ENCODE measurements at regions not wholly inside any gene's neighbourhood (a gene's known extent, or its start where the extent isn't known, plus 50 kb on each side); places are given as distances from the start of the nearest gene placed in this dataset.

GRCh38 chr7:94829987-94830386, 77.4 kb upstream of the PPP1R9A start:
- CTCF ChIA-PET: no interaction called here
- H3K4me1 Mint-ChIP-seq (ENCODE audit: low read depth): no peaks in the 10 kb centered on the region

DNA sequence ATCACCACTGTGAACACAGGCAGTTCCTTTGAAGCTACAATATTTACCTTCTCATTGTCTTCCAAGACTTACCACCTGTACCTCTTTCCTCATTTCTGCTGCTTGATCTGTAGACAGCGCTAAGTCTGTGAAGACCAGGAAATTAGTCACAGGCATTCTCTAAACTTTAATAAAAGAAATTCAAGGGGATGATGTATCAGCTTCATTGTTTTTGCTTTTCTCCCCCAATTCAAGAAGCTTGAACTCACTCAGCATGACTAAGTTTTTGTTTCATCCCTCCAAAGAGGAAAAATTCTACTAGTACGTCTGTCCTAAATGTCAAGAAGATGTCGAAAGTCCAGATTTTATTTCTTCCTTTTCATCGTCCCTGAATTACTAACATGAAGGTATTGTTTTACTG, 75.3 kb upstream of the PPP1R9A start:
- Mint-ChIP-seq H3K9me3 (ENCODE audit: insufficient read depth) (peaks cover 5% of the 10 kb centered on the region), H3K4me3 (no peak overlapping the region), H3K4me1 (ENCODE audit: low read depth) (no peaks in the 10 kb centered on the region), H3K27ac (no peak overlapping the region), H3K27me3 (ENCODE audit: low read depth) (no peaks in the 10 kb centered on the region), H3K36me3 (ENCODE audit: low read depth) (no peaks in the 10 kb centered on the region)
- ATAC-seq: no peak
- CTCF ChIA-PET: no interaction called here
- DNase-seq: no peak
- POLR2A ChIA-PET: no interaction called here

More at GRCh38 chr7:94829987-94830386, 77.4 kb upstream of the PPP1R9A start:
- Mint-ChIP-seq H3K9me3 (ENCODE audit: insufficient read depth) (peaks cover 5% of the 10 kb centered on the region), H3K36me3 (ENCODE audit: low read depth) (no peaks in the 10 kb centered on the region), H3K4me3 (no peak overlapping the region), H3K27me3 (ENCODE audit: low read depth) (no peaks in the 10 kb centered on the region), H3K27ac (no peak overlapping the region)
- ATAC-seq: no peak
- POLR2A ChIA-PET: no interaction called here
- DNase-seq: no peak

DNA sequence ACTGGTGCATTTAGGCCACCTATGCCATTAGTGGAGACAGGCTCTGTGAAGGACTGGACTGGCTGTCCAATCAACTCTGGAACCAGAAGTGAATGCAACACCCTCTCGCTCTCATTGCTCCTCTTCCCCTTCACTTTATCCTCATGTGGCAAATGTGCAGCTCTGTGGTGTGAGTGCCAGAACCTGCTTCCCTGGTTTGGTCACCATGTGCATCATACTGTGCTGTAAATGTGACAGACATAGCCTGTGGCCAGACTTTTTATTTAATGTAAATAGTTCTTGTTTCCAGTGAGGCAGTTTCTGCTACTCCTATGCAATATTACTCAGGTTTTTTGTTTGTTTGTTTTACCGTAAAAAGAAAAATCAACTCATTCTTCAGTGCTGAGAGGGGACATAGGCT, 73.0 kb upstream of the PPP1R9A start:
- DNase-seq (no peak), ATAC-seq (no peak)
- ChIA-PET CTCF (no interaction called here), POLR2A (no interaction called here)
- H3K4me3 Mint-ChIP-seq: no peak overlapping the region
- no peaks in the 10 kb centered on the region for H3K36me3 Mint-ChIP-seq (ENCODE audit: low read depth)
- no peaks in the 10 kb centered on the region for H3K27me3 Mint-ChIP-seq (ENCODE audit: low read depth)
- no peaks in the 10 kb centered on the region for H3K4me1 Mint-ChIP-seq (ENCODE audit: low read depth)
- no peak overlapping the region for H3K27ac Mint-ChIP-seq
- H3K9me3 Mint-ChIP-seq (ENCODE audit: insufficient read depth): peaks cover 16% of the 10 kb centered on the region

DNA sequence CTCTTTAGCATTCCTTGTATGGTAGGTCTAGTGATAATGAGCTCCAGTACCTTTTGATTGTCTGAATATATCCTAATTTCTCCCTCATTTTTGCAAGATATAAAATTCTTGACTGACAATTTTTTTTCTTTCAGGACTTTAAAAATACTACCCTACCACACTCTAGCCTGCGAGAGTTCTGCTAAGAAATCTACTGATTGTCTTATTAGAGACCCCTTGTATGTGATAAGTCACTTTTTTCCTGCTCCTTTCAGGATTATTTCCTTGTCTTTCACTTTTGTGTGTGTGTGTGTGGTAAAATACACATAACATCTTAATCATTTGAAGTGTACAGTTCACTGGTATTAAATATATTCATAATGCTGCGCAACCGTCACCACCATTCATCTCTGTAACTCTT, 68.7 kb upstream of the PPP1R9A start:
- H3K36me3 Mint-ChIP-seq (ENCODE audit: low read depth): peaks cover 2% of the 10 kb centered on the region
- CTCF ChIA-PET: no interaction called here
- H3K4me3 Mint-ChIP-seq: no peak overlapping the region
- DNase-seq (no peak), ATAC-seq (no peak)
- H3K4me1 Mint-ChIP-seq (ENCODE audit: low read depth): no peaks in the 10 kb centered on the region
- H3K27me3 Mint-ChIP-seq (ENCODE audit: low read depth): no peaks in the 10 kb centered on the region
- H3K27ac Mint-ChIP-seq: no peak overlapping the region
- POLR2A ChIA-PET: no interaction called here
- H3K9me3 Mint-ChIP-seq (ENCODE audit: insufficient read depth): peaks cover 17% of the 10 kb centered on the region

DNA sequence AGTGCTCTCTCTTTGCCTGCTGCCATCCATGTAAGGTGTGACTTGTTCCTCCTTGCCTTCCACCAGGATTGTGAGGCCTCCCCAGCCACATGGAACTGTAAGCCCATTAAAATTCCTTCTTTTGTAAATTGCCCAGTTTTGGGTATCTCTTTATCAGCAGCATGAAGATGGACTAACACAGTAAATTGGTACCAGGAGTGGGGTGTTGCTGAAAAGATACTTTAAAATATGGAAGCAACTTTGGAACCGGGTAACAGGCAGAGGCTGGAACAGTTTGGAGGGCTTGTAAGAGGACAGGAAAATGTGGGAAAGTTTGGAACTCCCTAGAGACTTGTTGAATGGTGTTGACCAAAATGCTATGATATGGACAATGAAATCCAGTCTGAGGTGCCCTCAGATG, 63.8 kb upstream of the PPP1R9A start:
- H3K4me3 Mint-ChIP-seq: no peak overlapping the region
- ATAC-seq: no peak
- peaks cover 20% of the 10 kb centered on the region for H3K9me3 Mint-ChIP-seq (ENCODE audit: insufficient read depth)
- H3K4me1 Mint-ChIP-seq (ENCODE audit: low read depth): no peaks in the 10 kb centered on the region
- H3K27me3 Mint-ChIP-seq (ENCODE audit: low read depth): no peaks in the 10 kb centered on the region
- POLR2A ChIA-PET: no interaction called here
- H3K36me3 Mint-ChIP-seq (ENCODE audit: low read depth): peaks cover 2% of the 10 kb centered on the region
- no peak for DNase-seq
- no peak overlapping the region for H3K27ac Mint-ChIP-seq
- CTCF ChIA-PET: no interaction called here

GRCh38 chr7:94848531-94848930, 58.9 kb upstream of the PPP1R9A start:
- ChIA-PET POLR2A (no interaction called here), CTCF (no interaction called here)
- H3K9me3 Mint-ChIP-seq (ENCODE audit: insufficient read depth): peaks cover 10% of the 10 kb centered on the region
- DNase-seq (no peak), ATAC-seq (no peak)
- H3K36me3 Mint-ChIP-seq (ENCODE audit: low read depth): peaks cover under 1% of the 10 kb centered on the region
- no peaks in the 10 kb centered on the region for H3K27me3 Mint-ChIP-seq (ENCODE audit: low read depth)
- H3K4me1 Mint-ChIP-seq (ENCODE audit: low read depth): no peaks in the 10 kb centered on the region
- H3K4me3 Mint-ChIP-seq: no peak overlapping the region
- no peak overlapping the region for H3K27ac Mint-ChIP-seq

- peaks cover 5% of the 10 kb centered on the region for H3K9me3 Mint-ChIP-seq (ENCODE audit: insufficient read depth)
- H3K27me3 Mint-ChIP-seq (ENCODE audit: low read depth): no peaks in the 10 kb centered on the region
- CTCF ChIA-PET: no interaction called here
Observed at GRCh38 chr7:94848992-94849576, 58.3 kb upstream of the PPP1R9A start.

GRCh38 chr7:94849636-94850208, 57.7 kb upstream of the PPP1R9A start:
- DNase-seq: no peak
- H3K4me1 Mint-ChIP-seq (ENCODE audit: low read depth): no peaks in the 10 kb centered on the region
- H3K27me3 Mint-ChIP-seq (ENCODE audit: low read depth): no peaks in the 10 kb centered on the region
- ATAC-seq: no peak
- H3K27ac Mint-ChIP-seq: no peak overlapping the region
- peaks cover 4% of the 10 kb centered on the region for H3K9me3 Mint-ChIP-seq (ENCODE audit: insufficient read depth)
- ChIA-PET POLR2A (no interaction called here), CTCF (no interaction called here)
- no peak overlapping the region for H3K4me3 Mint-ChIP-seq
- H3K36me3 Mint-ChIP-seq (ENCODE audit: low read depth): no peaks in the 10 kb centered on the region

More at GRCh38 chr7:94848992-94849576, 58.3 kb upstream of the PPP1R9A start:
- POLR2A ChIA-PET: no interaction called here
- no peak for ATAC-seq
- Mint-ChIP-seq H3K36me3 (ENCODE audit: low read depth) (no peaks in the 10 kb centered on the region), H3K4me1 (ENCODE audit: low read depth) (no peaks in the 10 kb centered on the region), H3K27ac (no peak overlapping the region), H3K4me3 (no peak overlapping the region)
- DNase-seq: no peak

GRCh38 chr7:94855589-94855988, 51.8 kb upstream of the PPP1R9A start:
- Mint-ChIP-seq H3K27ac (no peak overlapping the region), H3K36me3 (ENCODE audit: low read depth) (no peaks in the 10 kb centered on the region), H3K27me3 (ENCODE audit: low read depth) (no peaks in the 10 kb centered on the region), H3K4me3 (no peak overlapping the region), H3K9me3 (ENCODE audit: insufficient read depth) (no peaks in the 10 kb centered on the region), H3K4me1 (ENCODE audit: low read depth) (no peaks in the 10 kb centered on the region)
- POLR2A ChIA-PET: no interaction called here
- DNase-seq: no peak
- ATAC-seq: no peak
- CTCF ChIA-PET: no interaction called here

DNA sequence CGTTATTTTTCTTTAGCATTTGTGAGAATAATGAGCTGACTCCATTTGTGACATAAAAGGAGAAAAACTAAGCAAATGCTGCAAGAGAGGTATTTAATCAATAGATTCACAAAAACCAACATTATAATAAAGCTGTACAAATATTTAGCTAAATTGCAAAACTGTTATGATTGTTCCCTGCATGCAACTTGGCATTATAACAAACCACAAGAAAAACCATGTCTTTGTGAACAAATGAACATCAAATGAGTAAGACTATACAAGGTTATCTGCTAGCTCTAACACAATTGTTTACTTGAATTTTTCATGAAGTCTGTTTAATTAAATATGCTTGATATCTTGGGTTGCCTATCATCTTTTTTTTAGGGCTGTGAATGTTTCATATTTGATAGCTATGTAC, 50.8 kb upstream of the PPP1R9A start:
- H3K4me1 Mint-ChIP-seq (ENCODE audit: low read depth): no peaks in the 10 kb centered on the region
- no peaks in the 10 kb centered on the region for H3K27me3 Mint-ChIP-seq (ENCODE audit: low read depth)
- POLR2A ChIA-PET: no interaction called here
- H3K9me3 Mint-ChIP-seq (ENCODE audit: insufficient read depth): no peaks in the 10 kb centered on the region
- DNase-seq: no peak
- CTCF ChIA-PET: no interaction called here
- H3K36me3 Mint-ChIP-seq (ENCODE audit: low read depth): no peaks in the 10 kb centered on the region
- ATAC-seq: no peak
- no peak overlapping the region for H3K27ac Mint-ChIP-seq
- H3K4me3 Mint-ChIP-seq: no peak overlapping the region
